ENCODE measurements at regions not wholly inside any gene's neighbourhood (a gene's known extent, or its start where the extent isn't known, plus 50 kb on each side); places are given as distances from the start of the nearest gene placed in this dataset.
"Not testable (repeated sequence)": the region's sequence is repeated elsewhere in the genome, so short reads cannot be mapped to it uniquely, and the experiment has no call there.

DNA sequence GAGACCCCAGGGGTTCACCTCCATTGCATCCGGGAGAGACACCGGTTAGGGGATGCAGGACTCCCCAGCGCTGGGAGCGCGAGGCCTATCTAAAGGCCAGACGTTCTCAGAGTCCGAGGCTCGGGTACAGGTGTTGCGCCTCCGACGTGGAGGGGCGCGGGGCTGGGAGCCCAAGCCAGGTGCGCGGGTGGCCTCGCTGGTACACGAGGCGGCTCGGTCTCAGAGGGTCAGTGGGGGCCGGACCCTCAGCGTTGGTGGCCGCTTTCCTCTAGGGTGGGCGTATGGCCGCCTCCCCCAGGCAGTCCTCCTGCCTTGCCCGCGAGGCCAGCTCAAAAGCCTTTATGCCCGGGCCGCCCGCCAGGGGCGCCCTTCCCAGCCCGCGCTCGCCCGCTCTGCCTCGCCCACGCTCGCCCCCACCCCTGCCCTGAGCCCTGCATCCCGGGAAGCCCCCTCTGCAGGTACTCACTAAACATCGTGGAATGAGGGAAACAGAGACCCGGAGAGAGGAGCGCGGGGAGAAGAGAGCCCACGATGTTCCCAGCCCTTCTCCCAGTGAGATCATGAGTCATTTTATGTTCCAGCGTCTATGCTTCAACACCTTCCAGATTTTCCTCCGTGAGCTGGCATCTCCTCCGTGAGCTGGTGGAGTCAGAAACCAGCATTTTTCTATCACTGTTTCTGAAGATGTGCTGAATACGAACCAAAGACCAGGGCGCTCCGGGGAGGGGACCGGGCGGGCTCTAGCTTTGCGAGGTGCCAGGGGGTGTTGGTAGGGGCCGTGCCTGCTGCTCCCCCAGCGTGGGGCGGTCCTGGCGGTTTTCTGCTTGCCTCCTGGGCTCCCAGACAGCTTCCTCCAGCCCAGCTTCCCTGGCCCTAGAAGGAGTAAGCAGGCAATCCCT, 73.8 kb downstream of the DIO3 start:
- no peak for DNase-seq (ENCODE audit: low spot score)

DNA sequence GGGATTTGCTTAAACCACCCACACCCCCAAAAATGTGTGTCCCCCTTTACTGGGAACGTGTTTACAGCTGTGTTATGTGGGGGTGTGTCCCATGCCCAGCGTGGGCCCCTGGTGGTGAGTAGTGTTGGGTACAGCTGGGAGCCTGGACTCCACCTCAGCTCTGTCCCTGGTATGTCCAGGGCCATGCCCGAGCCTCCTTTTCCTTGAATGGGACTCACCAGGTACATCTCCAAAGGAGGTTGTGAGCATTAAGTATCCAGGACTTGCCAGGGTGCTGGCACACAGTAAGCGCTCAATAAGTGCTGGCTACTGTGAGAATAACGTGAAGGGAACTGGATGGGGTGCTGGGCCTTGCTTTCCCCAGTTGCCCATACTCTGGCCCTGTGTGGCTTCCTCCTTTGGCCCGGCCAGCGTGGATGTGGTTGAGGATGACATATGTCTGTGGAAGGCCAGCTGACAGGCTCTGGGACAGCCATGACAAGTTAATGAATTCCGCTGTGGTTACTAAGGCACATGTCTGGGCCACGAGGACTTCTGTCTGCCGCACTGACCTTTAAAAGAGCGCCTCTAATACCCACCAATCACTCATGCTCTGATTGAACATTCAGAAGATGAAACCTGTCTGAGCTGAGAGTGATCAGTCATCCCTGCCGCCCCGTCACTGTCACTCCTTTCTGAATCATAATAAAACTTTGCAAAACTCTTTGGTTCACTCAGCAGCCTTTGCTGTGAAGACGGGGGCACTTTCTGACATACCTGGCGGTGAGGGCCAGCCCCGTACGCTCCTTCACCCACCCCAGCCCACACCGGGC, 74.7 kb downstream of the DIO3 start:
- DNase-seq (ENCODE audit: low spot score) = no peak

DNA sequence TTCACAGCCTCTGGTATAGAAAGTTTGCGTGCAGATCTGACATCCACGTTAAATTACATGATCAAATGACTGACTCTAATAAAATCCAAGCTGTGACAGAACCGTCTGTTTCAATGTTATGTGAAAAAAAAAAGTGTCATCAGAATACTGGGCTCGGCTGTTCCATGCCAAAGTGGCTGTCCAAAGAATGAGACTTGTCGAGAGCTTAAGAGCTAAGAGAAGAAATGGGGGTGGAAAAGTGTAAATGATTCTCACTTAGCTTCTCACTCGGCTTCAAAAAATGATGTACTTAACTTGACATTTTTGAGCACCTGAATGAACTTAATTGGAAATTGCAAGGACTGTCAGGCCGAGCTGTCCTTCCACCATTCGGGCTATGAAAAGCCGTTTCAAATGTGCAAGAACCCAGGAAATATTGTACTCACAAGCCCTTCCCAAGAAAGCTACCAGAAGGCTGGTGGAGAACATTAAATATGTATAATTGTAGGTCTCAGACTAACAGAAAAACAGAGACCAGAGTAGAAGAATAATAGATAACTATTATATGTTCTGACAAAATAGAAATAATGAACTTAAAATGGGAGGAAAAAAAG, 78.0 kb downstream of the DIO3 start:
- no peak for DNase-seq (ENCODE audit: low spot score)

DNA sequence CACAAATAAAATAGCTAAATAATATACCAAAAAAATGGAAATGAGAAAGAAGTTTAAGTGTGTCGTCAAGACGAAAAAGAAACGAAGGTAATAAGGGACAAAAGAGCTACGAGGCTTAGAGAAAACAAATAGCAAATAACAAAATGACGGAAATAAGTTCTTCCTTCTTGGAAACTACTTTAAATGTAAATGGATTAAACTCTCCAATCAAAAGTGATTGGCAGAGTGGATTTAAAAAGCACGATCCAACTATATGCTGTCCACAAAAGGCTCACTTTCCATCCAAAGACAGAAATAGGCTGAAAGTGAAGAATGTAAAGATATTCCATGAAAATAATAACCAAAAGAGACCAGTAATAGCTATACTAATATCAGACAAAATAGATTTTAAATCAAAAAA, 82.4 kb downstream of the DIO3 start:
- no peak for DNase-seq (ENCODE audit: low spot score)

DNA sequence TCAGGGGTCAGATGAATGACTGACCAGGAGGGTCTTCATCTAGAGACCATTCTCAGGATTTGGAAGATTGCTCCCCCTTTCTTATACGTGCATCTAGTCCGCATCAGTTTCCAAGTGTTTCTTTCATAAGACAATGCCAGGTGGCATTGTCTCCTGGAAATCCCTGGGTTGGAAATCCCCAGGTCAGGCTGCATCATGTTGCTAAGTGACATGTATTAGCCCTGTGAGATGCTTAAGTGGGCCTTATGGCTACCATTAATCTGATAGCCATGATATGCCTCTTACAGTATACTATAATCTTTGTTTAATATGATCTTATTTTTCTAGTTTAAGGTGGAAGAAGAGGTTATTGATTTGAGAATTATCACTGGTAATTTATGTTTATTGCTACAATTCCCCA, 92.8 kb downstream of the DIO3 start:
- no peak for DNase-seq (ENCODE audit: low spot score)

DNA sequence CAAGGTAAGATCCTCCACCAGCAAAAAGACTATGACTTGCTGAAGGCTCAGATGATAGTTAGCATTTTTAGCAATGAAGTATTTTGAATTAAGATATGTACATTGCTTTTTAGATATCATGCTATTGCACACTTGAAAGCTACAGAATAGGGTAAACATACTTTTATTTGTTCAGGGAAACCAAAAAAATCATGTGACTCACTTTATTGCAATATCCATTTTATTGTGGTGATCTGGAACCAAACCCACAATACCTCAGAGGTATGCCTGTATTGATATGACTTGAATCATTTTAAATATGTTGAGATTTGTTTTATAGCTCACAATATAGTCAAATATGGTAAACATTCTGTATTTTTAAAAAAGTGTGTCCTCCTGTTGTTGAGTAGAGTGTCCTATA, 96.1 kb downstream of the DIO3 start:
- no peak for DNase-seq (ENCODE audit: low spot score)

DNA sequence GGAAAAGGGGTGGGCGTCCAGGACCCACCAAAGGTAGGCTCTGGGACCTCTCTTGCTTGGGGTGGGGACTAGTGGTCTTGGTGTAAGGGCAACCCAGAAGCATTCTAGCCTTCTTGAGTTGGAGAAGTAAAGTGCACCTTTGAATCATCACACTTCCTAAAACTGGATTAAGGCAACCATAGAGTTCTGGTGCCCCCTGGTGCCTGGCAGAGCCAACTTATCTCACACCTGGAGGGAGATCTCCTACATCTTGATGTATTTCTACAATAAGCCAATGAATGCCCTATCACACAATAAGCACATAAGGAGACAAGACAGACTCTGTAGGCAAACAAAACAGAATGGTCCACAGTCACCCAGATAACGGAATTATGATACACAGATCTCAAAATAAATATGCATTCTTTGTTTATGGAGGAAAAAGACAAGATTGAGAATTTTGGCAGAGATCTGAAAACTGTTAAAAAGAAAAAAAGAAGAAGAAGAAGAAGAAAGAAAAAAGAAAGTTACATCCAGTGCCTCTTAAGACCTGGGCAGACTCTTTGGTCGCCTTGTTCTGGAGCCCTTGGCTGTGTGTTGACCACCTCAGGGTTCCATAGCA, 95.9 kb upstream of the PPP2R5C start:
- peak; percentile 32 for DNase-seq (ENCODE audit: low spot score)

DNA sequence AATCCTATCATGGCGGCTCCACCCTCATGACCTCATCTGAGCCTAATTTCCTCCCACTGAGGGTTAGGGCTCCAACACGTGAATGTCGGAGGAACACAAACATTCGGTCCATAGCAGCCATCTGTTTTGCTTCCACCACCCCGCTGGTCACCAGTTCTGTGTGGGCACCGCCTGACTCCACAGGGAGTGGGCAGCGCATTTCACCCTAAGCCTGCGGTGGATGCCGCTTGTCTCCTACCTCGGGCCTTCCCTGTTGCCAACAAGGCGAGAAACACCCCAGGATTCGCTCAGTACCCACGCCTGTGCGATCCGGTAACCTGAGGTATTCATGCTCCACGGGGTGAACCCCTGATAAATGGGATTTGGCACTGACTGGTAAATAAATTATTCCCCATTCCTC, 95.2 kb upstream of the PPP2R5C start:
- DNase-seq (ENCODE audit: low spot score) = no peak

DNA sequence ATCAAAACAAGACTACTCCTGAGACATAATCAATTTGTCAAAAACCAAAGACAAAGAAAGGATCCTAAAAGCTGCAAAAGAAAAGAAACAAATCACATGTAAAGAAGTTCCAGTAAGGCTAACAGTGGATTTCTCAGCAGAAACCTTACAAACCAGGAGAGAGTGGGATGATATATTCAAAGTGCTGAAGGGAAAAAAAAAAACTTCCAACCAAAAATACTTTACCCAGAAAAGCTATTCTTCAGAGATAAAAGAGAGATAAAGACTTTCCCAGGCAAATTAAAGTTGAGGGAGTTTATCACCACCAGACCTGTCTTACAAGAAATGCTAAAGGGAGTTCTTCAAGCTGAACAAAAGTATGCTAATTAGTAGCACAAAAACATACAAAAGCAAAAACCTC, 91.9 kb upstream of the PPP2R5C start:
- no peak for DNase-seq (ENCODE audit: low spot score)

DNA sequence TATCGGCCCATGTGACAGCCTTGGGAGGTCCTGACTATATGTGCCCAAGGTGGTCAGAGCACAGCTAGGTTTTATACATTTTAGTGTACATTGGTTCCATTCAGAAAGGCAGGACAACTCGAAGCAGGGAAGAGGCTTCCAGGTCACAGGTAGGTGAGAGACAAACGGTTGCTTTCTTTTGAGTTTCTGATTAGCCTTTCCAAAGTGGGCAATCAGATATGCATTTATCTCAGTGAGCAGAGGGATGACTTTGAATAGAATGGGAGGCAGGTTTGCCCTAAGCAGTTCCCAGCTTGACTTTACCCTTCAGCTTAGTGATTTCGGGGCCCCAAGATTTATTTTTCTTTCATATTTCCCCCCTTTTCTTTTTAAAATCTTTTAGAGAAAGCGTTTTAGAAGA, 87.6 kb upstream of the PPP2R5C start:
- no peak for DNase-seq (ENCODE audit: low spot score)

DNA sequence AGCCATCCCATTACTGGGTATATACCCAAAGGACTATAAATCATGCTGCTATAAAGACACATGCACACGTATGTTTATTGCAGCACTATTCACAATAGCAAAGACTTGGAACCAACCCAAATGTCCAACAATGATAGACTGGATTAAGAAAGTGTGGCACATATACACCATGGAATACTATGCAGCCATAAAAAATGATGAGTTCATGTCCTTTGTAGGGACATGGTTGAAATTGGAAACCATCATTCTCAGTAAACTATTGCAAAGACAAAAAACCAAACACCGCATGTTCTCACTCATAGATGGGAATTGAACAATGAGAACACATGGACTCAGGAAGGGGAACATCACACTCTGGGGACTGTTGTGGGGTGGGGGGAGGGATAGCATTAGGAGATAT, 85.7 kb upstream of the PPP2R5C start:
- DNase-seq (ENCODE audit: low spot score) = not testable (repeated sequence)

DNA sequence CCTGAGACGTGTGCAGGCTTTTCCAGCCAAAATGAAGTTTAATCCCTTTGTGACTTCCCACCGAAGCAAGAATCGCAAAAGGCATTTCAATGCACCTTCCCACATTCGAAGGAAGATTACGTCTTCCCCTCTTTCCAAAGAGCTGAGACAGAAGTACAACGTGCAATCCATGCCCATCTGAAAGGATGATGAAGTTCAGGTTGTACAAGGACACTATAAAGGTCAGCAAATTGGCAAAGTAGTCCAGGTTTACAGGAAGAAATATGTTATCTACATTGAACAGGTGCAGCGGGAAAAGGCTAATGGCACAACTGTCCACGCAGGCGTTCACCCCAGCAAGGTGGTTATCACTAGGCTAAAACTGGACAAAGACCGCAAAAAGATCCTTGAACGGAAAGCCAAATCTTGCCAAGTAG, 83.6 kb upstream of the PPP2R5C start:
- not testable (repeated sequence) for DNase-seq (ENCODE audit: low spot score)

DNA sequence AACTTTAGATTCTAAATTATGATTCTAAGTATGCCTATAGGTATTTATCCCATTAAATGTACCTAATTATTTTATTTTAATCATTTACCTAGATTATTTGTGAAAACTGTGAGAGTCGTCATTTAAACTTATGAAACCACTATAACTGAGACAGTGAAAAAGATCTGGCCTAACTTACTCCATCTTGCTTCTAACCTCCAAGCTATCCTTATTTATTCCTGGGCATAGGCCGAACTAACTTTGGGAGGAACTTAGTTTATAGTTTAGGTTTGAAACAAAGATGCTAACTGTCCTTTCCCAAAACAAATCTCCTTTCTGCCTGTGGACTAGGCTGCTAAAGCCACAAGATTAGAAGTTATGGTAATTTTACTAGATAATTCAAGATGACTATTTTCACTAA, 79.7 kb upstream of the PPP2R5C start:
- DNase-seq (ENCODE audit: low spot score) = no peak

DNA sequence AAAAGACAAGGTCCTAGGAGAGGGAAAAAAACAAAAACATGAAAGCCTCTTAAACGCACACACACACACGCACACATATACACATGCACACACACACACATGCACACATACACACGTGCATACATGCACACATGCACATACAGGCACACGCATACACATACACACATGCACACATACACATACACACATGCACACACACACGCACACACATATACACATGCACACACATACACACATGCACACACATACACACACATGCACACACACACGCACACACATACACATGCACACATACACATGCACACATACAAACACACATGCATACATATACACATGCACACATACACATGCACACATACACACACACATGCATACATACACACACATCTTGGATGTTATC, 78.1 kb upstream of the PPP2R5C start:
- no peak for DNase-seq (ENCODE audit: low spot score)

DNA sequence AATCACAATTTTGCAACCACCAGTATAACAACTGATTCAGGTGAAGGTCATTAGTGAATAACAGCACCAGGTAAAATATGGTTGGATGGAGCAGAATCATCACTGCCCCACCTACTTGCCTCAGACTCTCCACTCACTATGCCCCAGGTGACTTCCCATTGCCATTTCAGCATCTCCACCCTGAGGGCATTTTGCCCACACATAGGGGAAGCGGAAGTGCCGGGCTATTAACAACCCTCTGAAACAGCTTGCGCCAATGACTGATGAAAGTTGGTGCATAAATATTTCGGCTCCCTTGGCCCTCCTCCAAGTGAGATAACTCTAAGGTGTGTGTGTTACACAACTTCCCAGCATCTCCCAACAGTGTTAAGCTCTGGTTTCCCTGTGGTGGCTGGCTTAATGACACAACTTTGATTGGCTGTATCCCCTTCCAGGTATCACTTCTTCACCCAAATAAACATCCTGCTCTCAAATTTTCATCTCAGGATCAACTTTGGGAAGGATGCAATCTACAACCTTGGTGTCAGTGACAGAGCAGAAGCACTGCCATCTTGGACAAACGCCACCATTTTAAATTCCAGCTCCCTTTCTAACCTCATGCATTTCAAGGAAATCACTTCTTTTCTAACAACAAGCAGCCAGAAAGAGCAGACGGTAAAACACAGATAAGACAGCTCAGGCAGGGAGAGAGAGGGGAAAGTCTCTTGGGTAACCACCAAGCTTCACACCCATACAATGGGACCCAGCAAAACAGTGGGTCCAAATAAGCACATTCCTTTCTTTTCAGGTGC, 73.6 kb upstream of the PPP2R5C start:
- no peak for DNase-seq (ENCODE audit: low spot score)

DNA sequence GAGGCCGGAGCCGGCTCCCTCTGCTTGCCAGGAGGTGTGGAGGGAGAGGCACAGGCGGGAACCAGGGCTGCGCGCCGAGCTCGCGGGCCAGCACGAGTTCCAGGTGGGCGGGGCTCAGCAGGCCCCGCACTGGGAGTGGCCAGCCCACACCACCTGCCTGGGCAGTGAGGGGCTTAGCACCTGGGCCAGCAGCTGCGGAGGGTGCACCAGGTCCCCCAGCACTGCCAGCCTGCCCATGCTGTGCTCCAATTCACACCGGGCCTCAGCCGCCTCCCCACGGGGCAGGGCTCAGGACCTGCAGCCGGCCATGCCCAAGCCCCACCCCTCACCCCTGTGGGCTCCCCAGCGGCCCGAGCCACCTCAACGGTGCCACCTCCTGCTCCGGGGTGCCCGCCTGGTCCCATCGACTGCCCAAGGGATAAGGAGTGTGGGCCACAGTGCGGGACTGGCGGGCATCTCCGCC, 72.4 kb upstream of the PPP2R5C start:
- DNase-seq (ENCODE audit: low spot score) = no peak

DNA sequence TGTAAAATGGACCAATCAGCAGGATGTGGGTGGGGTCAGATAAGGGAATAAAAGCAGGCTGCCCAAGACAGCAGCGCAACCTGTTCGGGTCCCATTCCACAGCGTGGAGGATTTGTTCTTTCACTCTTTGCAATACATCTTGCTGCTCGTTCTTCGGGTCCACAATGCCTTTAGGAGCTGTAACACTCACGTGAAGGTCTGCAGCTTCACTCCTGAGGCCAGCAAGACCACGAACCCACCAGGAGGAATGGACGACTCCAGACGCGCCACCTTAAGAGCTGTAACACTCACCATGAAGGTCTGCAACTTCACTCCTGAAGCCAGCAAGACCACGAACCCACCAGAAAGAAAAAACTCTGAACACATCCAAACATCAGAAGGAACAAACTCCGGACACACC, 71.5 kb upstream of the PPP2R5C start:
- not testable (repeated sequence) for DNase-seq (ENCODE audit: low spot score)

DNA sequence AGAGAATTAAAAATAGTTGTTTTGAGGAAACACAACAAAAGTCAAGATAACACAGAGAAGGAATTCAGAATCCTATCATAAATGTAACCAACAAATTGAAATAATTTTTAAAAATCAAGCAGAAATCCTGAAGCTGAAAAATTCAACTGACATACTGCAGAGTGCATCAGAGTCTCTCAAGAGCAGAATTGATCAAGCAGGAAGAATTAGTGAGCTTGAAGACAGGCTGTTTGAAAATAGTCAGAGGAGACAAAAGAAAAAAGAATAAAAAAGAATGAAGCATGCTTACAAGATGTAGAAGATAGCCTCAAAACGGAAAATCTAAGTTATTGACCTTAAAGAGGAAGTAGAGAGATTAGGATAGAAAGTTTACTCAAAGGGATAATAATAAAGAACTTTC, 65.8 kb upstream of the PPP2R5C start:
- DNase-seq (ENCODE audit: low spot score) = no peak

DNA sequence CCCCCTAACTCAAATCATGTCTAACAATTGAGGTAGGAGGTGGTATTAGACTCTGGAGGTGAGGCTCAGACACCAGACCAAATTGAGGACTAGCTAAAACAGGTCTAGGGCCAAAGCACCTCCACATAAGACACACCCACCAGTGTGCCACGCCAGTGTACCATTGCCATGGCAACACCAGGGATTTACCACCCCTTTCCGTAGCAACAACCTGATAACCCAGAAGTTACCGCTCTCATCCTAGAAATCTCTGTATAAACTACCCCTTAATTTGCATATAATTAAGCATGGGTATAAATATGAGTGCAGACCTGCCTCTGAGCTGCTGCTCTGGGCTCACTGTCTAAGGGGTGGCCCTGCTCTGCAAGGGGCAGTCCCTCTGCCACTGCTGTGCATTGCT, 57.4 kb upstream of the PPP2R5C start:
- no peak for DNase-seq (ENCODE audit: low spot score)

DNA sequence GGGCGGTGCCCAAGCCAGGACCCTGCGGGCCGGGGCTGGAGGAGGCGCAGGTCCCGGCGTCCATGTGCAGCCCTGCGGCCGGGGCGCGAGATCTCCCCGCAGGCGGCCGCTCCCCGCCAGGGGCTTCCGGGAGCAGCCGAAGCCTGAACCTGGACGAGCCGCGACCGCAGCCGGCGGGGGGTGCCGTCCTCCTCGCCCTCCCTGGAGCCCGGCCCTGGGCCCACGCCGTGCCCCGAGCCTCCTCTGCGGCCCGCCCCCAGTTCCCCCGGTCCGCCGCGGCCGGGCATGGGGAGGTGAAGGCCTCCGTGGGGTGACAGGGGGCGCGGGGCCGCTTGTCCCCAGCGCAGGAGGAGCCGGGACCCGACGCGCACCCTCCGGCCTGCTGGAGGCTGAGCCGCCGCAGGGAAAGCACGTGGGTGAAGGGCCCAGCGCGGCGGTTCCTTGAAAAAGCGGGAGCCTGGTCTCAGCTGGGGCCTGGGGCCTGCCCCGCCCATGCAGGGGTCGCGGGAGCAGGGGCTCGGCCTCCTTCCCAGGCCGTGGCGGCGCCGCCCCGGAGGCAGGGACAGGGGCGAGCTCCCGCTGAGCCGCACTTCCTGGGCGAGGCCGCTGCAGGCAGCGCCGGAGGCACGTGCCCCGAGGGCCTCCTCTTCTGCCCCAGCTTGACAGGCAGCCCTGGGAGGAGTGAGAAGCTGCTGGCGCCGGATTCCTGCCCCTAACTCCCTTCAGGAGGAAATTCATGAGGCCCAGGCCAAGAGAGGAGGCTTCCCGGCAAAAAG, 55.6 kb upstream of the PPP2R5C start:
- peak; percentile 16 for DNase-seq (ENCODE audit: low spot score)

Data from A172 (cell line).